GM18498 (cell line): ENCODE measurements at regions not wholly inside any gene's neighbourhood (a gene's known extent, or its start where the extent isn't known, plus 50 kb on each side); places are given as distances from the start of the nearest gene placed in this dataset.
"Not testable (repeated sequence)": the region's sequence is repeated elsewhere in the genome, so short reads cannot be mapped to it uniquely, and the experiment has no call there.

Source experiments
- ATAC-seq: cut with Tn5 transposase; IDR thresholded peaks from one replicate; pipeline ENCODE4 v1.9.1; 2021; ENCODE audit warnings: mild to moderate bottlenecking, moderate library complexity; ENCODE audit not compliant: unreplicated experiment

GRCh38 chrX:102784550-102784949 is 64.0 kb downstream of the GPRASP3 start:
- no peak for ATAC-seq

GRCh38 chrX:102787283-102787682 is 66.7 kb downstream of the GPRASP3 start:
- ATAC-seq = no peak

- no peak for ATAC-seq
These were observed 87.8 kb downstream of the GPRASP3 start for GRCh38 chrX:102808336-102808735.

GRCh38 chrX:102818269-102818668 is 97.7 kb downstream of the GPRASP3 start:
- not testable (repeated sequence) for ATAC-seq

- no peak for ATAC-seq
These were observed 104.4 kb upstream of the RAB40AL start for GRCh38 chrX:102832661-102833060.

DNA sequence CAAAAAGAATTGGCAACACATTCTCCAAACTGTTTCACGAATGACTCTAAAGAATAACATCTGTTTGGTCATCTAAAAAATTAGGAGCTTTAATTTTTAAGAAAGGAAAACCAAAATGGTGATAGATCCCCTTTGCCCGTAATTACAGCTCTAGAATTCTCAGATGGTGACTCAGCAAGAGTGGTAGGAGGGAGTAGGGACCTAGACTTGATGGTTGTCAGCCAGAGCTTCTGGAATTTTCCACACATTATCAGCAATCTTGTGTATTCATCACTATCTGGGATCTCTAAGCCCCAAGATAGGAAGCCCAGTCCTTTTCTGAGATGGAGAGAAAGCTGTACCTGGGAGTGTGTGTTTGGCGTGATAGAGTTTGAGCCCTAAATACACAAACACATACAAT is 103.9 kb upstream of the RAB40AL start:
- ATAC-seq = no peak

- no peak for ATAC-seq
These were observed 101.4 kb upstream of the RAB40AL start for GRCh38 chrX:102835504-102836146.

DNA sequence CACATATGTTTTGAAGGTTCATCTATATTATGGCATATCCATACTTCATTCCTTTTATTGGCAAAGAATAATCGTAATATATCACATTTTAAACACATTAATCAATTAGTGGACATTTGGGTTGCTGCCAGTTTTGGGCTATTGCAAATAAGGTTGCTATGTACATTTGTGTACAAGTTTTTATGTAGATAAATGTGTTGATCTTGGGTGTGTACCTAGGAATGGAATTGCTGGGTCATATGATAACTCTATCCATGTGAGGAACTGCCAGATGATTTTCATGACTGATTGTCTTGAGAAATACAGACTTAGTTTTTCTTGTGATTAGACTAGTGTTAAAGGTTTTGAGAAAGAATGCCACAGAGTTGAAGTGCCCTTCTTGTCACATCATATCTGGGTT is 99.2 kb upstream of the RAB40AL start:
- no peak for ATAC-seq

- no peak for ATAC-seq
These were observed 96.0 kb upstream of the RAB40AL start for GRCh38 chrX:102840871-102841705.

DNA sequence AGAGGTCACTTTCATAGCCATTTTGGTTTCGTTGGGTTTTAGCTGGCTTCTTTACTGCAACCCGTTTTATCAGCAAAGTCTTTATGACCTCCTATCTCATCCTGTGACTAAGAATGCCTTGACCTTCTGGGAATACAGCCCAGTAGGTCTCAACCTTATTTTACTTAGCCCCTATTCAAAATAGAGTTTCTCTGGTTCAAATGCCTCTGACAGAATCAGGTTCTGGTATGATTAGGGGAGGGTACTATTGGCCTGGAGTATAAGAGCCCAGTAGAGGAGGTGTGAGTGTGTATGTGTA is 95.4 kb upstream of the RAB40AL start:
- no peak for ATAC-seq

GRCh38 chrX:102845020-102845419 is 92.1 kb upstream of the RAB40AL start:
- ATAC-seq = no peak

DNA sequence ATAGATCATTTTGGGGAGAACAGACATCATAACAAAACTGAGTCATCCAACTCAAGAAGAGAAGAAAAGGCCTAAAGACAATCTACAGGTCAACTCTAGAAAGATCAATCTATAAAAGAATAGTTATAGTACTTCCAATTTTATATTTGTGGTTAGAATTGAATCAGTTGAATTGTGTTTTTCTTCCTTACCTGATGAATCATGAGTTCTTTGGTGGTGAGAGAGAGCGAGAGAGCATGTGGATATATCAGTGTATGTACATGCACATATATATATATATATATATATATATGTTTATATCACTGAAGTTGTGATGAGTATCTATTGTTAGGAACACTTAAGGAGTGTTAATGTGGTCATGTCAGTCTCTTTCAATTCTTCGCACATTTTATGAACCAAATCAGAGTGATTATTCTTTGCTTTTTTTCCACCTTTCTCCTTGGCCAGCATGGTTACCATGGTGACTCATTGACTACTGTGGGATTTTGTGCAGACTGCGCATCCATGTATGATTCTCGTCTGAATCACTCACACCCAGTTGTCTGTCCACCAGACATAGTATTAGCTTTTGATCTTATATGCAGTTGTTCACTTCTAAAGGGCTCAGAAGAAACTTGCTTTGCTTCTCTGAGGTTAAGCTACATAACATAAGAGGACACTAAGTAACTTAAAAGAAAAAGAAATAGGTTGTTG is 90.4 kb upstream of the RAB40AL start:
- no peak for ATAC-seq

DNA sequence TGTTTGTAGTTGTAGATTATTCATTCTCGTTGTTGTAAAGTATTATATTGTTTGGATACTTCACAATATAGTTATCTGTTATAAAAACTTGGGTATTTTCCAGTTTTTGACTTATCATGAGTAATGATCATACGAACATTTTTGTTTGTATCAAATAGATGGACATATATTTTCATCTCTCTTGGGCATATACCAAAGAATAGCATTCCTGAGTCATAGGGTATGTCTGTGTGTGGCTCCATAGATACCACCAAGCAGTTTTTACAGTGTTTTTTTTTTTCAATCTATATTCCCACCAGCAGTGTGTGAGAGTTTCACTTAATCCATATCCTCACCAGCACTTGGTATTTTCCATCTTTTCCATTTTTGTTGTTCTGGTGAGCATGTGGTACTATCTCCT is 89.7 kb upstream of the RAB40AL start:
- ATAC-seq = no peak

DNA sequence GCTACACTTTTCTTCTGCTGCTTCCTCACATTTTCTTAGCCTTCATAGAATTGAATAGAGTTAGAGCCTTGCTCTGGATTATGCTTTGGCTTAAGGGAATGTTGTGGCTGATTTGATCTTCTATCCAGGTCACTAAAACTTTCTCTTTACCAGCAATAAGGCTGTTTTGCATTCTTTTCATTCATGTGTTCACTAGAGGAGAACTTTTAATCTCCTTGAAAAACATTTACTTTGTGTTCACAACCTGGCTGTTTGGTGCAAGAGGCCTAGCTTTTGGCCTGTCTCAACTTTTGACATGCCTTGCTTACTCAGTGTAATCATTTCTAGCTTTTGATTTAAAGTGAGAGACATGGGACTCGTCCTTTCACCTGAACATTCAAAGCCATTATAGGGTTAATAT is 87.7 kb upstream of the RAB40AL start:
- no peak for ATAC-seq

DNA sequence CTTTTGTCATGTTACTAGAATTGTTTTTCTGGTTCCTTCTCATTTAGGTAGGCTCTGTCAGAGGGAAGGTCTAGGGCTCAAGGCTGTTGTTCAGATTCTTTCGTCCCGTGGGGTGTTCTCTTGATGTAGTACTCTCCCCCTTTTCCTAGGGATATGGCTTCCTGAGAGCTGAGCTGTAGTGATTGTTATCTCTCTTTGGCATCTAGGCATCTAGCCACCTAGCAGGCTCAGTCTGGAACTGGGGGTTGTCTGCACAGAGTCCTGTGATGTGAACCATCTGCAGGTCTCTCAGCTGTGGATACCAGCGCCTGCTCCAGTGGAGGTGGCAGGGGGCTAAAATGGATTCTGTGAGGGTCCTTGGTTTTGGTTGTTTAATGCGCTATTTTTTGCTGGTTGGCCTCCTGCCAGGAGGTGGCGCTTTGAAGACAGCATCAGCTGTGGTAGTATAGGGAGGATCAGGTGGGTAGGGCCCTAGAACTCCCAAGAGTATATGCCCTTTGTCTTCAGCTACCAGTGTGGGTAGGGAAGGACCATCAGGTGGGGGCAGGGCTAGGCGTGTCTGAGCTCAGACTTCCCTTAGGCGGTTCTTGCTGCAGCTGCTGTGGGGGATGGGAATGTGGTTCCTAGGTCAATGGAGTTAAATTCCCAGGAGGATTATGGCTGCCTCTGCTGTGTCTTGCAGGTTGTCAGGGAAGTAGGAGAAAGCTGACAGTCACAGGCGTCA is 78.1 kb upstream of the RAB40AL start:
- ATAC-seq = not testable (repeated sequence)

- no peak for ATAC-seq
These were observed 77.6 kb upstream of the RAB40AL start for GRCh38 chrX:102859550-102859871.

DNA sequence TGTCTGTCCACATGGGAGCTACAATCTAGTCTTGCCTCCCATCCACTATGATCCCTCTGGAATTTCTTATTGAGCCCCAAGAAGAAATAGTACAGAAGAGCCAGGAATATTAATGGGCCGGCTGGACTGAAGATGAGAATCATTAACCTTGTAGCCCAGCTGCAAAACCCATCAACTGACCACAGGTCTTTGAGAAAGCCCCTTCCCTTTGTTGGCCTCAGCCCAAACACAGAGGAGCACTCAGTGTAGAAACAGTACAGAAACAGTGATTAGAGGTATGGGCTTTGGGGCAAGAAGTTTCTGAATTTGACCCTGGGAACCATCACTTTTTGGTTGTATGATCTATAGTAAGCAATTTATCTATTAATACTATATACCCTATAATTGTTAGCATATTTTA is 76.8 kb upstream of the RAB40AL start:
- no peak for ATAC-seq

- ATAC-seq = peak; percentile 94
These were observed 73.3 kb upstream of the RAB40AL start for GRCh38 chrX:102863735-102864134.

DNA sequence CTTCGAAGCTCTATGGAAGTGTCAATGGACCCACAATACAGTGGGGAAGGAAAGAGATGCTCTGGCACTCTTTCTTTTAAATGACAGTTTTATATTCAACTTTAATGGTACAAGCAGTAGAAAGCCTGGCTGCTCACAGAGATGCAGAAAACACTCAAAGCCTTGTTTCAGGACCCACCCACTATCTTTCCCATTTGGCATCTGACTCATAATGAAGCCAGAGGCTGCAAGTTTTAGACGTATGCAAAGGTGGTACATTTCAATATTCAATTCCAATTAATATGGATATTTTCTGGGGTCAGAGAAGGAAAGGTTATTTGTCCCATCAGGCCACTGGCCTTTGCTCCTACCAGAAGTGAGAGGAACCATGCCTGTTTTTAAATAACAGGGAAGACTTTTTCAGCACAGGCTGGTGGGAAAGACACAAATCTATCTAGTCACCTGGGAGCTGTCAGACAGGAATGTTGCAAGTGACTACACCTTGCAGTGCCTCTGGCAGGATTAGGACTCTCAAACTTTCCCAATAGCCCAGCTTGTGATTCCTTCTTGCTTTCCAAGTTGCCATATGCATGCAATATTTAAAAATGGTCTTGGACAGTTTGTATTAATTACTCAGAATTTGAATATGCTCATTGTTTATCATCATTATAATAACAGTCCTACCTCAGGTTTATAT is 70.0 kb upstream of the RAB40AL start:
- ATAC-seq = no peak

- no peak for ATAC-seq
These were observed 53.6 kb upstream of the RAB40AL start for GRCh38 chrX:102883491-102883890.
